ENCODE measurements at regions not wholly inside any gene's neighbourhood (a gene's known extent, or its start where the extent isn't known, plus 50 kb on each side); places are given as distances from the start of the nearest gene placed in this dataset.
"Not testable (repeated sequence)": the region's sequence is repeated elsewhere in the genome, so short reads cannot be mapped to it uniquely, and the experiment has no call there.

GRCh38 chr5:21469523-21470101 lies 1383.5 kb downstream of the CDH12 start:
- peak; percentile 64 for TF ChIP-seq CTCF (IDR thresholded peaks at IDR 0.05; ENCODE audit: low read depth, low read length)
- DNase-seq (ENCODE audit: low read depth, low spot score) = peak; percentile 20
- in situ Hi-C loops (cut with HindIII; ENCODE audit: low sequenced_read_pairs); H3K4me3 ChIP-seq (ENCODE audit: low read depth, low read length): not testable (repeated sequence)

- in situ Hi-C loops (cut with HindIII; ENCODE audit: low sequenced_read_pairs); H3K4me3 ChIP-seq (ENCODE audit: low read depth, low read length); DNase-seq (ENCODE audit: low read depth, low spot score): not testable (repeated sequence)
Observed at GRCh38 chr5:21467544-21467943, 1385.6 kb downstream of the CDH12 start.

GRCh38 chr5:21459744-21460073 lies 1393.4 kb downstream of the CDH12 start:
- in situ Hi-C loops (cut with HindIII; ENCODE audit: low sequenced_read_pairs); DNase-seq (ENCODE audit: low read depth, low spot score): not testable (repeated sequence)
- peak overlapping the region; percentile 70 for H3K4me3 ChIP-seq (ENCODE audit: low read depth, low read length)

- no peak overlapping the region for H3K4me3 ChIP-seq (ENCODE audit: low read depth, low read length)
- DNase-seq (ENCODE audit: low read depth, low spot score) = no peak
- no peak for TF ChIP-seq CTCF (IDR thresholded peaks at IDR 0.05; ENCODE audit: low read depth, low read length)
- in situ Hi-C loops (cut with HindIII; ENCODE audit: low sequenced_read_pairs) = no loop called here
Observed at GRCh38 chr5:21452449-21452848, 1400.7 kb downstream of the CDH12 start.

- in situ Hi-C loops (cut with HindIII; ENCODE audit: low sequenced_read_pairs) = no loop called here
- DNase-seq (ENCODE audit: low read depth, low spot score) = no peak
- H3K4me3 ChIP-seq (ENCODE audit: low read depth, low read length) = no peak overlapping the region
- no peak for TF ChIP-seq CTCF (IDR thresholded peaks at IDR 0.05; ENCODE audit: low read depth, low read length)
Observed at GRCh38 chr5:21432646-21433045, 1420.5 kb downstream of the CDH12 start.

GRCh38 chr5:21424907-21425306 lies 1428.2 kb downstream of the CDH12 start:
- no peak for DNase-seq (ENCODE audit: low read depth, low spot score)
- in situ Hi-C loops (cut with HindIII; ENCODE audit: low sequenced_read_pairs) = no loop called here
- H3K4me3 ChIP-seq (ENCODE audit: low read depth, low read length) = no peak overlapping the region
- no peak for TF ChIP-seq CTCF (IDR thresholded peaks at IDR 0.05; ENCODE audit: low read depth, low read length)

- DNase-seq (ENCODE audit: low read depth, low spot score) = no peak
- no peak for TF ChIP-seq CTCF (IDR thresholded peaks at IDR 0.05; ENCODE audit: low read depth, low read length)
- in situ Hi-C loops (cut with HindIII; ENCODE audit: low sequenced_read_pairs) = no loop called here
- no peak overlapping the region for H3K4me3 ChIP-seq (ENCODE audit: low read depth, low read length)
Observed at GRCh38 chr5:21419383-21419782, 1431.4 kb upstream of the CDH18 start.

- H3K4me3 ChIP-seq (ENCODE audit: low read depth, low read length); in situ Hi-C loops (cut with HindIII; ENCODE audit: low sequenced_read_pairs); DNase-seq (ENCODE audit: low read depth, low spot score): not testable (repeated sequence)
Observed at GRCh38 chr5:21402089-21402488, 1414.1 kb upstream of the CDH18 start.
